Common myeloid progenitor, CD34-positive (primary cell): ENCODE measurements at regions not wholly inside any gene's neighbourhood (a gene's known extent, or its start where the extent isn't known, plus 50 kb on each side); places are given as distances from the start of the nearest gene placed in this dataset.

Experiments
- CTCF ChIA-PET: fragments of 350-600 bp; sonication (Branson Sonifier 250); formaldehyde crosslinking; loops from one replicate; lab custom pipeline; 2021; ENCODE audit warnings: antibody characterized with exemption; lab: Charles Lee
- POLR2A ChIA-PET: fragments of 350-600 bp; sonication (Branson Sonifier 250); formaldehyde crosslinking; loops from one replicate; lab custom pipeline; 2021; ENCODE audit warnings: antibody characterized with exemption; lab: Charles Lee
- DNase-seq, 3 donors: peaks; one replicate each; pipeline versions ENCODE4 v3.0.0 to v3.0.0-alpha.2; 2013
- H3K27ac ChIP-seq, 2 experiments: 1 replicate in 1 of 2; 2 replicates in 1 of 2; pipeline ENCODE4 v1.7.0; 2013; ENCODE audit warnings: inconsistent platforms in 2 of 2, low read length in 2 of 2, mild to moderate bottlenecking in 2 of 2, low read depth in 1 of 2, moderate library complexity in 1 of 2; ENCODE audit not compliant: severe bottlenecking in 2 of 2, insufficient read depth in 1 of 2, poor library complexity in 1 of 2
- H3K27me3 ChIP-seq, 5 experiments: replicated peaks in 2 of 5; 1 replicate in 3 of 5; 2 replicates in 2 of 5; pipeline versions ENCODE4 v1.6.1 to v1.7.0; 2013; ENCODE audit warnings: low read length in 4 of 5, mild to moderate bottlenecking in 2 of 5, moderate library complexity in 2 of 5, inconsistent platforms in 1 of 5; ENCODE audit not compliant: insufficient read depth in 5 of 5, control insufficient read depth in 4 of 5
- H3K36me3 ChIP-seq, 4 experiments: 1 replicate in 2 of 4; 2 replicates in 2 of 4; pipeline versions ENCODE4 v1.6.1 to v1.7.0; 2013; ENCODE audit warnings: low read length in 3 of 4, control low read depth in 1 of 4, mild to moderate bottlenecking in 1 of 4; ENCODE audit not compliant: control insufficient read depth in 4 of 4, insufficient read depth in 4 of 4
- H3K4me1 ChIP-seq, 4 experiments: 1 replicate in 3 of 4; 2 replicates in 1 of 4; pipeline versions ENCODE4 v1.6.1 to v1.7.1; 2013; ENCODE audit warnings: low read length in 3 of 4, mild to moderate bottlenecking in 3 of 4, control low read depth in 1 of 4, inconsistent platforms in 1 of 4, moderate library complexity in 1 of 4; ENCODE audit not compliant: control insufficient read depth in 4 of 4, insufficient read depth in 4 of 4; ENCODE audit errors: control extremely low read depth in 1 of 4
- H3K4me3 ChIP-seq, 7 experiments: 1 replicate in 4 of 7; 2 replicates in 3 of 7; pipeline versions ENCODE4 v1.5.1 to v1.7.0; 2013; ENCODE audit warnings: mild to moderate bottlenecking in 7 of 7, low read length in 6 of 7, moderate library complexity in 6 of 7, inconsistent platforms in 2 of 7, low read depth in 2 of 7, control low read depth in 1 of 7; ENCODE audit not compliant: insufficient read depth in 4 of 7, control insufficient read depth in 1 of 7; ENCODE audit errors: extremely low read depth in 1 of 7
- H3K9me3 ChIP-seq, 5 experiments: 1 replicate in 4 of 5; 2 replicates in 1 of 5; pipeline versions ENCODE4 v1.6.1 to v1.7.1; 2013; ENCODE audit warnings: low read length in 4 of 5, mild to moderate bottlenecking in 2 of 5, inconsistent platforms in 1 of 5, low read depth in 1 of 5, moderate library complexity in 1 of 5; ENCODE audit not compliant: control insufficient read depth in 4 of 5, insufficient read depth in 2 of 5; ENCODE audit errors: control extremely low read depth in 1 of 5
- WGBS: methylation state at CpG from one replicate; pipeline ENCODE4 v1.1.5; 2013; ENCODE audit not compliant: insufficient coverage; 5-methylcytosine and 5-hydroxymethylcytosine counted together

- ChIA-PET POLR2A (no interaction called here), CTCF (no interaction called here)
- Histone ChIP-seq H3K27ac (no peak overlapping the region), H3K4me1 (no peaks in the 10 kb centered on the region), H3K9me3 (no peaks in the 10 kb centered on the region), H3K4me3 (no peak overlapping the region), H3K27me3 (no peaks in the 10 kb centered on the region), H3K36me3 (no peaks in the 10 kb centered on the region)
- DNase-seq = no peak
- WGBS = no CpG with 5 or more reads among the region's 1 CpG
Measured at GRCh38 chr9:120259100-120259499, 320.9 kb downstream of the CDK5RAP2 start.

GRCh38 chr9:120258096-120258495 is 321.9 kb downstream of the CDK5RAP2 start:
- H3K27me3 ChIP-seq = no peaks in the 10 kb centered on the region
- no peaks in the 10 kb centered on the region for H3K36me3 ChIP-seq
- H3K4me3 ChIP-seq = no peak overlapping the region
- no CpG with 5 or more reads among the region's 3 CpGs for WGBS
- no peak overlapping the region for H3K27ac ChIP-seq
- H3K9me3 ChIP-seq = no peaks in the 10 kb centered on the region
- ChIA-PET POLR2A (interaction anchor here (0.7 kb wide), 1 partner anchor 159 kb away, joined by 3 read pairs; no protein-coding TSS in a partner anchor), CTCF (no interaction called here)
- no peak for DNase-seq
- H3K4me1 ChIP-seq = no peaks in the 10 kb centered on the region

- 97% methylated on average over 3 of the region's 6 CpGs for WGBS
- POLR2A ChIA-PET = no interaction called here
- Histone ChIP-seq H3K4me1 (no peaks in the 10 kb centered on the region), H3K36me3 (no peaks in the 10 kb centered on the region), H3K27me3 (no peaks in the 10 kb centered on the region), H3K27ac (no peak overlapping the region), H3K4me3 (no peak overlapping the region), H3K9me3 (no peaks in the 10 kb centered on the region)
- no peak for DNase-seq
- CTCF ChIA-PET = no interaction called here
Measured at GRCh38 chr9:120257483-120257882, 322.5 kb downstream of the CDK5RAP2 start.

- ChIA-PET POLR2A (no interaction called here), CTCF (no interaction called here)
- Histone ChIP-seq H3K36me3 (no peaks in the 10 kb centered on the region), H3K4me1 (no peaks in the 10 kb centered on the region), H3K4me3 (no peak overlapping the region), H3K27me3 (no peaks in the 10 kb centered on the region), H3K27ac (no peak overlapping the region), H3K9me3 (peaks cover 0 to 1% (median 0%) of the 10 kb centered on the region in 5 experiments)
- DNase-seq = no peak
Measured at GRCh38 chr9:120256146-120256545, 323.8 kb downstream of the CDK5RAP2 start.

GRCh38 chr9:120252248-120252647 is 327.7 kb downstream of the CDK5RAP2 start:
- POLR2A ChIA-PET = no interaction called here
- CTCF ChIA-PET = no interaction called here
- DNase-seq = no peak

GRCh38 chr9:120242116-120242811 is 337.7 kb downstream of the CDK5RAP2 start:
- 95% methylated on average over 21 of the region's 21 CpGs for WGBS
- Histone ChIP-seq H3K4me1 (no peaks in the 10 kb centered on the region), H3K27ac (no peak overlapping the region), H3K27me3 (peaks cover 0 to 2% (median 0%) of the 10 kb centered on the region in 5 experiments), H3K36me3 (no peaks in the 10 kb centered on the region), H3K4me3 (no peak overlapping the region), H3K9me3 (no peaks in the 10 kb centered on the region)
- ChIA-PET CTCF (no interaction called here), POLR2A (no interaction called here)
- DNase-seq = no peak

More at GRCh38 chr9:120252248-120252647, 327.7 kb downstream of the CDK5RAP2 start:
- no CpG with 5 or more reads among the region's 2 CpGs for WGBS
- peaks cover 0 to 3% (median 0%) of the 10 kb centered on the region in 5 experiments for H3K9me3 ChIP-seq
- H3K4me3 ChIP-seq = no peak overlapping the region
- no peaks in the 10 kb centered on the region for H3K27me3 ChIP-seq
- no peaks in the 10 kb centered on the region for H3K4me1 ChIP-seq
- H3K27ac ChIP-seq = no peak overlapping the region
- no peaks in the 10 kb centered on the region for H3K36me3 ChIP-seq

GRCh38 chr9:120236596-120236995 is 343.4 kb downstream of the CDK5RAP2 start:
- DNase-seq = no peak
- ChIA-PET POLR2A (no interaction called here), CTCF (no interaction called here)
- H3K9me3 ChIP-seq = no peaks in the 10 kb centered on the region
- H3K27ac ChIP-seq = no peak overlapping the region
- H3K4me1 ChIP-seq = no peaks in the 10 kb centered on the region
- no peaks in the 10 kb centered on the region for H3K36me3 ChIP-seq
- H3K27me3 ChIP-seq = peaks cover 0 to 2% (median 0%) of the 10 kb centered on the region in 5 experiments
- 100% methylated on average over 1 of the region's 1 CpG for WGBS
- no peak overlapping the region for H3K4me3 ChIP-seq
